HG02571 (cell line): ENCODE measurements at regions not wholly inside any gene's neighbourhood (a gene's known extent, or its start where the extent isn't known, plus 50 kb on each side); places are given as distances from the start of the nearest gene placed in this dataset.

Experiments
- ATAC-seq: cut with Tn5 transposase; IDR thresholded peaks from one replicate; pipeline ENCODE4 v1.9.1; 2021; ENCODE audit warnings: mild to moderate bottlenecking, moderate library complexity; ENCODE audit not compliant: unreplicated experiment

GRCh38 chr18:70450426-70451253, 161.8 kb downstream of the SOCS6 start:
- ATAC-seq: no peak

GRCh38 chr18:70448588-70448987, 159.7 kb downstream of the SOCS6 start:
- ATAC-seq: no peak

- no peak for ATAC-seq
Observed at GRCh38 chr18:70446063-70446462, 157.2 kb downstream of the SOCS6 start.

- ATAC-seq: no peak
Observed at GRCh38 chr18:70442933-70443332, 154.1 kb downstream of the SOCS6 start.

- no peak for ATAC-seq
Observed at GRCh38 chr18:70432804-70433400, 144.1 kb downstream of the SOCS6 start.

GRCh38 chr18:70431203-70431624, 142.4 kb downstream of the SOCS6 start:
- no peak for ATAC-seq

- ATAC-seq: no peak
Observed at GRCh38 chr18:70430501-70431173, 141.8 kb downstream of the SOCS6 start.

- ATAC-seq: no peak
Observed at GRCh38 chr18:70429847-70430500, 141.1 kb downstream of the SOCS6 start.

GRCh38 chr18:70428439-70428838, 139.6 kb downstream of the SOCS6 start:
- peak; percentile 99 for ATAC-seq

- no peak for ATAC-seq
Observed at GRCh38 chr18:70426818-70427217, 138.0 kb downstream of the SOCS6 start.

- no peak for ATAC-seq
Observed at GRCh38 chr18:70425236-70425635, 136.4 kb downstream of the SOCS6 start.

GRCh38 chr18:70423988-70424387, 135.1 kb downstream of the SOCS6 start:
- no peak for ATAC-seq

GRCh38 chr18:70423120-70423519, 134.3 kb downstream of the SOCS6 start:
- no peak for ATAC-seq

- no peak for ATAC-seq
Observed at GRCh38 chr18:70422391-70422965, 133.6 kb downstream of the SOCS6 start.

GRCh38 chr18:70421471-70422390, 132.9 kb downstream of the SOCS6 start:
- ATAC-seq: no peak

- no peak for ATAC-seq
Observed at GRCh38 chr18:70420146-70420898, 131.5 kb downstream of the SOCS6 start.

- no peak for ATAC-seq
Observed at GRCh38 chr18:70419526-70419925, 130.7 kb downstream of the SOCS6 start.

GRCh38 chr18:70418546-70419311, 129.9 kb downstream of the SOCS6 start:
- ATAC-seq: peak; percentile 98
